K562 (cell line): ENCODE measurements at regions not wholly inside any gene's neighbourhood (a gene's known extent, or its start where the extent isn't known, plus 50 kb on each side); places are given as distances from the start of the nearest gene placed in this dataset.

ENCODE experiments used
- CCAR2 ChIP-seq: fragments of 200-400 bp; formaldehyde crosslinking; IDR thresholded peaks from 2 replicates; pipeline ENCODE4 v1.6.1; 2017; ENCODE audit warnings: mild to moderate bottlenecking, low read depth, low read length
- CHD2 ChIP-seq: IDR thresholded peaks from 2 replicates; pipeline ENCODE4 v1.6.1; 2011; ENCODE audit warnings: low read depth, low read length
- CTBP1 ChIP-seq: fragments of 450-650 bp; IDR thresholded peaks from 2 replicates; pipeline ENCODE4 v1.6.1; 2016; ENCODE audit warnings: borderline replicate concordance
- ETV1 ChIP-seq: fragments of 450-650 bp; conservative IDR thresholded peaks from 2 replicates; pipeline ENCODE4 v1.6.1; 2016; ENCODE audit warnings: missing genetic modification characterization, control low read depth, low read depth, missing compliant biosample characterization
- GTF2A2 ChIP-seq: IDR thresholded peaks from 2 replicates; pipeline ENCODE4 v1.6.1; 2016; ENCODE audit warnings: mild to moderate bottlenecking, missing genetic modification characterization, missing compliant biosample characterization
- ILF3 ChIP-seq: fragments of 450-650 bp; IDR thresholded peaks from 2 replicates; pipeline ENCODE4 v1.6.1; 2018; ENCODE audit warnings: antibody characterized with exemption, mild to moderate bottlenecking, moderate library complexity, borderline replicate concordance
- IRF9 ChIP-seq: fragments of 450-650 bp; IDR thresholded peaks from 2 replicates; pipeline ENCODE4 v1.6.1; 2016; ENCODE audit warnings: missing biosample characterization, missing genetic modification characterization
- JUND ChIP-seq, 2 experiments: IDR thresholded peaks; 2 replicates in 1 of 2; 3 replicates in 1 of 2; pipeline ENCODE4 v1.6.1; 2011; ENCODE audit warnings: borderline replicate concordance in 2 of 2, low read depth in 2 of 2, low read length in 2 of 2, improper control_type of control experiment in 1 of 2, missing biosample characterization in 1 of 2, missing genetic modification characterization in 1 of 2, missing genetic modification reagents in 1 of 2
- LEF1 ChIP-seq: fragments of 450-650 bp; IDR thresholded peaks from 2 replicates; pipeline ENCODE4 v1.6.1; 2016; ENCODE audit warnings: mild to moderate bottlenecking
- NFE2 ChIP-seq: IDR thresholded peaks from 2 replicates; pipeline ENCODE4 v1.6.1; 2014; ENCODE audit warnings: antibody characterized with exemption, low read depth
- PRPF4 ChIP-seq: fragments of 200-400 bp; formaldehyde crosslinking; IDR thresholded peaks from one replicate; pipeline ENCODE4 v1.6.1; 2017; ENCODE audit warnings: low read length, low read depth, mild to moderate bottlenecking; ENCODE audit not compliant: insufficient read depth, poor library complexity, severe bottlenecking
- SMAD4 ChIP-seq: fragments of 250-450 bp; sonication (Bioruptor Pico); conservative IDR thresholded peaks from 2 replicates; pipeline ENCODE4 v1.8.0; 2021; ENCODE audit warnings: inconsistent platforms, mild to moderate bottlenecking, moderate library complexity
- THRAP3 ChIP-seq: fragments of 450-650 bp; IDR thresholded peaks from 2 replicates; pipeline ENCODE4 v1.6.1; 2016; ENCODE audit warnings: mild to moderate bottlenecking, inconsistent platforms, borderline replicate concordance
- ZBTB2 ChIP-seq: fragments of 450-650 bp; IDR thresholded peaks from 2 replicates; pipeline ENCODE4 v1.6.1; 2016; ENCODE audit warnings: antibody characterized with exemption
- ZNF232 ChIP-seq: sonication (generic); formaldehyde crosslinking; IDR thresholded peaks from 2 replicates; pipeline ENCODE4 v1.8.0; 2022; ENCODE audit warnings: mild to moderate bottlenecking, missing genetic modification reagents
- ZNF589 ChIP-seq: fragments of 200-800 bp; sonication (Bioruptor generic); IDR thresholded peaks from 2 replicates; pipeline ENCODE4 v1.6.1; 2016; ENCODE audit warnings: low read depth, missing genetic modification characterization, missing compliant biosample characterization
- TF ChIP-seq, protein P1 (sequence below): fragments of 250-450 bp; sonication (Bioruptor Pico); IDR thresholded peaks from 2 replicates; pipeline ENCODE4 v1.4.0; 2020

- peak; percentile 16; the same call in 1 of the 2 replicates for TF ChIP-seq NFE2
- TF ChIP-seq ZBTB2: no peak
- TF ChIP-seq ETV1 (tag): peak; percentile 30; the same call in 1 of the 2 replicates
- TF ChIP-seq PRPF4: no peak
- TF ChIP-seq CCAR2: no peak
- peak; percentile 80; the same call in 1 of the 2 replicates for TF ChIP-seq LEF1
- no peak for TF ChIP-seq THRAP3
- peak; percentile 53; the same call in 1 of the 2 replicates for TF ChIP-seq CTBP1
- TF ChIP-seq CHD2: 0 out of 2 replicates have a peak, but pooled peaks have one; percentile 30
- 0 out of 2 replicates have a peak, but pooled peaks have one; percentile 49 for TF ChIP-seq SMAD4 (CRISPR knock-in tag)
- 0 out of 2 replicates have a peak, but pooled peaks have one; percentile 6 for TF ChIP-seq GTF2A2
- TF ChIP-seq ZNF232 (CRISPR knock-in tag): no peak
- TF ChIP-seq ZNF589: peak; percentile 79; the same call in 1 of the 2 replicates
- TF ChIP-seq JUND (IDR thresholded peaks at IDR 0.05; ENCODE audit: borderline replicate concordance, low read depth, low read length): no peak
- TF ChIP-seq JUND (tag; IDR thresholded peaks at IDR 0.05; ENCODE audit: borderline replicate concordance, low read depth, low read length): no peak; the same call in 2 of the 3 replicates
- TF ChIP-seq ILF3: no peak
- TF ChIP-seq IRF9 (tag): no peak
- TF ChIP-seq, protein P1, sequence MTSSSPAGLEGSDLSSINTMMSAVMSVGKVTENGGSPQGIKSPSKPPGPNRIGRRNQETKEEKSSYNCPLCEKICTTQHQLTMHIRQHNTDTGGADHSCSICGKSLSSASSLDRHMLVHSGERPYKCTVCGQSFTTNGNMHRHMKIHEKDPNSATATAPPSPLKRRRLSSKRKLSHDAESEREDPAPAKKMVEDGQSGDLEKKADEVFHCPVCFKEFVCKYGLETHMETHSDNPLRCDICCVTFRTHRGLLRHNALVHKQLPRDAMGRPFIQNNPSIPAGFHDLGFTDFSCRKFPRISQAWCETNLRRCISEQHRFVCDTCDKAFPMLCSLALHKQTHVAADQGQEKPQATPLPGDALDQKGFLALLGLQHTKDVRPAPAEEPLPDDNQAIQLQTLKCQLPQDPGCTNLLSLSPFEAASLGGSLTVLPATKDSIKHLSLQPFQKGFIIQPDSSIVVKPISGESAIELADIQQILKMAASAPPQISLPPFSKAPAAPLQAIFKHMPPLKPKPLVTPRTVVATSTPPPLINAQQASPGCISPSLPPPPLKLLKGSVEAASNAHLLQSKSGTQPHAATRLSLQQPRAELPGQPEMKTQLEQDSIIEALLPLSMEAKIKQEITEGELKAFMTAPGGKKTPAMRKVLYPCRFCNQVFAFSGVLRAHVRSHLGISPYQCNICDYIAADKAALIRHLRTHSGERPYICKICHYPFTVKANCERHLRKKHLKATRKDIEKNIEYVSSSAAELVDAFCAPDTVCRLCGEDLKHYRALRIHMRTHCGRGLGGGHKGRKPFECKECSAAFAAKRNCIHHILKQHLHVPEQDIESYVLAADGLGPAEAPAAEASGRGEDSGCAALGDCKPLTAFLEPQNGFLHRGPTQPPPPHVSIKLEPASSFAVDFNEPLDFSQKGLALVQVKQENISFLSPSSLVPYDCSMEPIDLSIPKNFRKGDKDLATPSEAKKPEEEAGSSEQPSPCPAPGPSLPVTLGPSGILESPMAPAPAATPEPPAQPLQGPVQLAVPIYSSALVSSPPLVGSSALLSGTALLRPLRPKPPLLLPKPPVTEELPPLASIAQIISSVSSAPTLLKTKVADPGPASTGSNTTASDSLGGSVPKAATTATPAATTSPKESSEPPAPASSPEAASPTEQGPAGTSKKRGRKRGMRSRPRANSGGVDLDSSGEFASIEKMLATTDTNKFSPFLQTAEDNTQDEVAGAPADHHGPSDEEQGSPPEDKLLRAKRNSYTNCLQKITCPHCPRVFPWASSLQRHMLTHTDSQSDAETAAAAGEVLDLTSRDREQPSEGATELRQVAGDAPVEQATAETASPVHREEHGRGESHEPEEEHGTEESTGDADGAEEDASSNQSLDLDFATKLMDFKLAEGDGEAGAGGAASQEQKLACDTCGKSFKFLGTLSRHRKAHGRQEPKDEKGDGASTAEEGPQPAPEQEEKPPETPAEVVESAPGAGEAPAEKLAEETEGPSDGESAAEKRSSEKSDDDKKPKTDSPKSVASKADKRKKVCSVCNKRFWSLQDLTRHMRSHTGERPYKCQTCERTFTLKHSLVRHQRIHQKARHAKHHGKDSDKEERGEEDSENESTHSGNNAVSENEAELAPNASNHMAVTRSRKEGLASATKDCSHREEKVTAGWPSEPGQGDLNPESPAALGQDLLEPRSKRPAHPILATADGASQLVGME (CRISPR knock-in tag): no peak
Measured at GRCh38 chr12:14260011-14260993, 105.2 kb upstream of the ATF7IP start (continued).
